NCI-H128 (cell line): ENCODE measurements at regions not wholly inside any gene's neighbourhood (a gene's known extent, or its start where the extent isn't known, plus 50 kb on each side); places are given as distances from the start of the nearest gene placed in this dataset.

Experiments used
- DNase-seq: peaks from one replicate; lab custom pipeline; 2025; ENCODE audit not compliant: unreplicated experiment; lab: John Stamatoyannopoulos, UW

- DNase-seq = no peak
Measured at GRCh38 chr14:39851202-39851601, 419.0 kb upstream of the FBXO33 start.

- DNase-seq = no peak
Measured at GRCh38 chr14:39847852-39848251, 415.6 kb upstream of the FBXO33 start.

- DNase-seq = no peak
Measured at GRCh38 chr14:39847194-39847593, 415.0 kb upstream of the FBXO33 start.

- no peak for DNase-seq
Measured at GRCh38 chr14:39843881-39844280, 411.6 kb upstream of the FBXO33 start.

GRCh38 chr14:39841088-39841487 is 408.9 kb upstream of the FBXO33 start:
- no peak for DNase-seq

GRCh38 chr14:39827901-39828655 is 395.8 kb upstream of the FBXO33 start:
- DNase-seq = no peak

GRCh38 chr14:39812532-39813320 is 380.5 kb upstream of the FBXO33 start:
- no peak for DNase-seq

- DNase-seq = no peak
Measured at GRCh38 chr14:39807271-39807670, 375.0 kb upstream of the FBXO33 start.

GRCh38 chr14:39784461-39784860 is 352.2 kb upstream of the FBXO33 start:
- DNase-seq = no peak

GRCh38 chr14:39781466-39781865 is 349.2 kb upstream of the FBXO33 start:
- no peak for DNase-seq

- no peak for DNase-seq
Measured at GRCh38 chr14:39773387-39774126, 341.3 kb upstream of the FBXO33 start.

- DNase-seq = no peak
Measured at GRCh38 chr14:39772627-39773026, 340.4 kb upstream of the FBXO33 start.

GRCh38 chr14:39768589-39768988 is 336.4 kb upstream of the FBXO33 start:
- no peak for DNase-seq

- no peak for DNase-seq
Measured at GRCh38 chr14:39766397-39767000, 334.3 kb upstream of the FBXO33 start.

- DNase-seq = no peak
Measured at GRCh38 chr14:39765676-39766075, 333.4 kb upstream of the FBXO33 start.

GRCh38 chr14:39763402-39763890 is 331.2 kb upstream of the FBXO33 start:
- DNase-seq = no peak

GRCh38 chr14:39762576-39763401 is 330.6 kb upstream of the FBXO33 start:
- no peak for DNase-seq

GRCh38 chr14:39755269-39755878 is 323.1 kb upstream of the FBXO33 start:
- no peak for DNase-seq

GRCh38 chr14:39740454-39740853 is 308.2 kb upstream of the FBXO33 start:
- no peak for DNase-seq

- DNase-seq = no peak
Measured at GRCh38 chr14:39739796-39740195, 307.6 kb upstream of the FBXO33 start.
